HEK293 (cell line): ENCODE measurements at regions not wholly inside any gene's neighbourhood (a gene's known extent, or its start where the extent isn't known, plus 50 kb on each side); places are given as distances from the start of the nearest gene placed in this dataset.
A peak's percentile ranks its signal among the peaks of the same experiment; 100 is the strongest.

Experiments used
- CTCF ChIA-PET: fragments of 350-600 bp; formaldehyde crosslinking; extraction: SDS; loops from one replicate; lab custom pipeline; 2021; ENCODE audit warnings: antibody characterized with exemption; lab: Yijun Ruan, JAX
- POLR2A ChIA-PET: fragments of 300-600 bp; formaldehyde crosslinking; extraction: SDS; loops from one replicate; lab custom pipeline; 2020; ENCODE audit warnings: antibody characterized with exemption, inconsistent platforms; lab: Yijun Ruan, JAX
- H3K27ac ChIP-seq: fragments of 200-500 bp; sonication (Bioruptor generic); 2 replicates; pipeline ENCODE4 v1.5.1; 2014; ENCODE audit warnings: low read depth, low read length, control low read depth, inconsistent platforms; ENCODE audit errors: extremely low read depth
- H3K36me3 ChIP-seq, 2 experiments: fragments of 200-500 bp in 1 of 2; sonication (Bioruptor generic) in 1 of 2; 1 replicate in 1 of 2; 2 replicates in 1 of 2; pipeline ENCODE4 v1.5.1; 2014 to 2017; ENCODE audit warnings: inconsistent platforms in 2 of 2, low read length in 2 of 2; ENCODE audit not compliant: control insufficient read depth in 2 of 2, insufficient read depth in 1 of 2
- H3K4me1 ChIP-seq: fragments of 200-500 bp; sonication (Bioruptor generic); 2 replicates; pipeline ENCODE4 v1.5.1; 2014; ENCODE audit warnings: mild to moderate bottlenecking, low read length, inconsistent platforms; ENCODE audit not compliant: control insufficient read depth, insufficient read depth
- H3K4me3 ChIP-seq: 2 replicates; pipeline ENCODE4 v1.5.1; 2011; ENCODE audit warnings: low read depth, mild to moderate bottlenecking, control low read depth, low read length, moderate library complexity
- H3K9me3 ChIP-seq: fragments of 200-500 bp; sonication (Bioruptor generic); 2 replicates; pipeline ENCODE4 v1.5.1; 2014; ENCODE audit warnings: low read depth, low read length, inconsistent platforms; ENCODE audit not compliant: control insufficient read depth, insufficient read depth
- AEBP2 ChIP-seq: fragments of 450-650 bp; formaldehyde crosslinking; IDR thresholded peaks from 2 replicates; pipeline ENCODE4 v1.5.1; 2016; ENCODE audit warnings: missing biosample characterization, missing genetic modification characterization, borderline replicate concordance
- CTCF ChIP-seq: fragments of 450-650 bp; formaldehyde crosslinking; IDR thresholded peaks from 2 replicates; pipeline ENCODE4 v1.5.1; 2016; ENCODE audit warnings: missing biosample characterization, missing genetic modification characterization
- EGR2 ChIP-seq: fragments of 450-650 bp; formaldehyde crosslinking; IDR thresholded peaks from 2 replicates; pipeline ENCODE4 v1.5.1; 2016; ENCODE audit warnings: low read depth, missing biosample characterization, missing genetic modification characterization
- HOXD13 ChIP-seq: sonication (generic); formaldehyde crosslinking; IDR thresholded peaks from 2 replicates; pipeline ENCODE4 v1.8.0; 2022; ENCODE audit warnings: missing genetic modification reagents, borderline replicate concordance
- MZF1 ChIP-seq: fragments of 450-650 bp; formaldehyde crosslinking; IDR thresholded peaks from 2 replicates; pipeline ENCODE4 v1.5.1; 2017; ENCODE audit warnings: missing biosample characterization, missing genetic modification characterization, borderline replicate concordance
- SCRT2 ChIP-seq: fragments of 450-650 bp; formaldehyde crosslinking; IDR thresholded peaks from 2 replicates; pipeline ENCODE4 v1.5.1; 2016; ENCODE audit warnings: missing biosample characterization, missing genetic modification characterization
- SETDB1 ChIP-seq: IDR thresholded peaks from one replicate; pipeline ENCODE4 v1.6.1; 2017; ENCODE audit warnings: mild to moderate bottlenecking, low read length, moderate library complexity, mixed read lengths; ENCODE audit not compliant: insufficient read length
- SP7 ChIP-seq: fragments of 450-650 bp; formaldehyde crosslinking; IDR thresholded peaks from 2 replicates; pipeline ENCODE4 v1.5.1; 2016; ENCODE audit warnings: missing biosample characterization, missing genetic modification characterization
- YY1 ChIP-seq: fragments of 450-650 bp; formaldehyde crosslinking; IDR thresholded peaks from 2 replicates; pipeline ENCODE4 v1.5.1; 2018; ENCODE audit warnings: missing biosample characterization, missing genetic modification characterization
- ZFHX2 ChIP-seq: fragments of 450-650 bp; formaldehyde crosslinking; conservative IDR thresholded peaks from 2 replicates; pipeline ENCODE4 v1.5.1; 2016; ENCODE audit warnings: missing biosample characterization, missing genetic modification characterization
- ZNF146 ChIP-seq: fragments of 450-650 bp; formaldehyde crosslinking; IDR thresholded peaks from 2 replicates; pipeline ENCODE4 v1.5.1; 2016; ENCODE audit warnings: missing biosample characterization, missing genetic modification characterization
- ZNF155 ChIP-seq: fragments of 450-650 bp; formaldehyde crosslinking; IDR thresholded peaks from 2 replicates; pipeline ENCODE4 v1.5.1; 2016; ENCODE audit warnings: missing biosample characterization, missing genetic modification characterization
- ZNF157 ChIP-seq: fragments of 450-650 bp; formaldehyde crosslinking; IDR thresholded peaks from 2 replicates; pipeline ENCODE4 v1.5.1; 2016; ENCODE audit warnings: missing biosample characterization, missing genetic modification characterization
- ZNF248 ChIP-seq: fragments of 450-650 bp; formaldehyde crosslinking; IDR thresholded peaks from 2 replicates; pipeline ENCODE4 v1.5.1; 2017; ENCODE audit warnings: missing biosample characterization, missing genetic modification characterization
- ZNF280D ChIP-seq: fragments of 450-650 bp; formaldehyde crosslinking; IDR thresholded peaks from 2 replicates; pipeline ENCODE4 v1.5.1; 2016; ENCODE audit warnings: missing biosample characterization, missing genetic modification characterization
- ZNF398 ChIP-seq: fragments of 450-650 bp; formaldehyde crosslinking; IDR thresholded peaks from 2 replicates; pipeline ENCODE4 v1.5.1; 2017; ENCODE audit warnings: missing biosample characterization, missing genetic modification characterization
- ZNF404 ChIP-seq: fragments of 450-650 bp; formaldehyde crosslinking; IDR thresholded peaks from 2 replicates; pipeline ENCODE4 v1.5.1; 2017; ENCODE audit warnings: missing biosample characterization, missing genetic modification characterization
- ZNF488 ChIP-seq: fragments of 450-650 bp; formaldehyde crosslinking; IDR thresholded peaks from 2 replicates; pipeline ENCODE4 v1.5.1; 2016; ENCODE audit warnings: missing biosample characterization, missing genetic modification characterization
- ZNF513 ChIP-seq: fragments of 450-650 bp; IDR thresholded peaks from 2 replicates; pipeline ENCODE4 v1.5.1; 2018; ENCODE audit warnings: missing biosample characterization, missing genetic modification characterization
- ZNF560 ChIP-seq: fragments of 450-650 bp; formaldehyde crosslinking; IDR thresholded peaks from 2 replicates; pipeline ENCODE4 v1.5.1; 2017; ENCODE audit warnings: missing biosample characterization, missing genetic modification characterization, borderline replicate concordance
- ZNF561 ChIP-seq: fragments of 450-650 bp; IDR thresholded peaks from 2 replicates; pipeline ENCODE4 v1.5.1; 2018; ENCODE audit warnings: missing biosample characterization, missing genetic modification characterization, borderline replicate concordance
- ZNF571 ChIP-seq: fragments of 450-650 bp; formaldehyde crosslinking; IDR thresholded peaks from 2 replicates; pipeline ENCODE4 v1.5.0; 2017; ENCODE audit warnings: missing biosample characterization, missing genetic modification characterization
- ZNF623 ChIP-seq: fragments of 450-650 bp; formaldehyde crosslinking; IDR thresholded peaks from 2 replicates; pipeline ENCODE4 v1.5.1; 2016; ENCODE audit warnings: missing biosample characterization, missing genetic modification characterization
- ZNF645 ChIP-seq: fragments of 450-650 bp; formaldehyde crosslinking; IDR thresholded peaks from 2 replicates; pipeline ENCODE4; 2016; ENCODE audit warnings: missing biosample characterization, missing genetic modification characterization

- POLR2A ChIA-PET = no interaction called here
- H3K27ac ChIP-seq = no peak overlapping the region
These were observed 182.0 kb upstream of the TRIB2 start for GRCh38 chr2:12534646-12535263.

GRCh38 chr2:12536976-12537375, 179.8 kb upstream of the TRIB2 start:
- POLR2A ChIA-PET = no interaction called here
- H3K36me3 ChIP-seq = no peaks in the 10 kb centered on the region
- H3K27ac ChIP-seq = no peak overlapping the region
- H3K9me3 ChIP-seq = no peaks in the 10 kb centered on the region
- no peak overlapping the region for H3K4me3 ChIP-seq
- no peaks in the 10 kb centered on the region for H3K4me1 ChIP-seq
- CTCF ChIA-PET = interaction anchor here (0.6 kb wide), 1 partner anchor 77 kb away, joined by 5 read pairs; no protein-coding TSS in a partner anchor
- TF ChIP-seq ZNF398 (tag by site-specific recombination) (no peak), SCRT2 (tag by site-specific recombination) (no peak), ZNF571 (no peak), ZNF623 (no peak), ZNF280D (tag by site-specific recombination) (no peak), ZNF248 (no peak), MZF1 (tag by site-specific recombination) (no peak), CTCF (tag by site-specific recombination) (no peak), HOXD13 (CRISPR knock-in tag) (no peak), SETDB1 (no peak), ZNF560 (tag by site-specific recombination) (no peak), ZNF404 (no peak), ZNF488 (tag by site-specific recombination) (no peak), ZNF513 (tag by site-specific recombination) (no peak), ZNF146 (tag by site-specific recombination) (no peak)

More at GRCh38 chr2:12534646-12535263, 182.0 kb upstream of the TRIB2 start:
- CTCF ChIA-PET = interaction anchor here (0.6 to 0.7 kb wide), 2 partner anchors 10 to 25 kb away, joined by 3 read pairs; no protein-coding TSS in a partner anchor
- Histone ChIP-seq H3K4me3 (no peak overlapping the region), H3K9me3 (no peaks in the 10 kb centered on the region), H3K36me3 (no peaks in the 10 kb centered on the region), H3K4me1 (no peaks in the 10 kb centered on the region)
- TF ChIP-seq AEBP2 (tag by site-specific recombination) (no peak), ZFHX2 (peak; percentile 64), ZNF561 (tag by site-specific recombination) (no peak), ZNF157 (tag by site-specific recombination) (no peak), EGR2 (tag by site-specific recombination) (peak; percentile 17; the same call in 1 of the 2 replicates), SP7 (tag by site-specific recombination) (no peak), ZNF155 (tag by site-specific recombination) (no peak), ZNF645 (tag by site-specific recombination) (no peak), YY1 (tag by site-specific recombination) (no peak)
